ENCODE measurements at regions not wholly inside any gene's neighbourhood (a gene's known extent, or its start where the extent isn't known, plus 50 kb on each side); places are given as distances from the start of the nearest gene placed in this dataset.
"Not testable (repeated sequence)": the region's sequence is repeated elsewhere in the genome, so short reads cannot be mapped to it uniquely, and the experiment has no call there.

DNA sequence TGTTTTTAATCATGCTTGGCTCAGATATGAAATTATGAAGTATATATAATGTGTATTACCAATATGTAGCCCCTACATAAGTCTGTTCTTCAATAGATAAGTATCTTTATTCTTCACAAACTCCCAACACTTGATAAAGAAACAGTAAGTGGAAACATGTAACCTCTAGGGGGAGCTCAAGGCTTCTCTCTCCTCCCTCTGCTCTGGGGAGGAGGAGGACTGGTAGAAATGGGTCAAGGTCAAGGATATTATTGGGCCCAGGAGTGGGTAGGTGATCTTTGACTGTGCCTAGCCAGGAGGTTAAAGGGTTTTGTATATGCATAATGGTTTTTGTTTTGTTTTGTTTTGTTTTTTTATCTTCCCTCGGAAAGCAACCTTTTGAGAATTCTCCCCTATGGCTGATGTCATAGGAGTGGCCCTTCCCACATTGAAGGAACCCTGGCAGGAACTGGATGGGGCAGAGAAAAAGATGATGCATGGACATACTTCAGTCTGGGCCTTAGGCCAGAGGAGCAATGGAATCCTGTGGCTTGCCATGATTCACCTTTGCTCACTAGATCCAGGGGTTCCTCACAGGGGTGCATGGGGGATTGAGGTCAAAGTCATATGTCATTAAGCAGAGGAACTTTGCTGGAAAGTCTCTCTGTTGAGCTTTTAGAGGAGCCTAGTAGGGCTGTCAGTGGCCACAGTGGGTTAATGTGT is 460.3 kb downstream of the MID1IP1 start:
- in situ Hi-C loops (cut with MboI; ENCODE audit: low sequenced_read_pairs) = no loop called here

DNA sequence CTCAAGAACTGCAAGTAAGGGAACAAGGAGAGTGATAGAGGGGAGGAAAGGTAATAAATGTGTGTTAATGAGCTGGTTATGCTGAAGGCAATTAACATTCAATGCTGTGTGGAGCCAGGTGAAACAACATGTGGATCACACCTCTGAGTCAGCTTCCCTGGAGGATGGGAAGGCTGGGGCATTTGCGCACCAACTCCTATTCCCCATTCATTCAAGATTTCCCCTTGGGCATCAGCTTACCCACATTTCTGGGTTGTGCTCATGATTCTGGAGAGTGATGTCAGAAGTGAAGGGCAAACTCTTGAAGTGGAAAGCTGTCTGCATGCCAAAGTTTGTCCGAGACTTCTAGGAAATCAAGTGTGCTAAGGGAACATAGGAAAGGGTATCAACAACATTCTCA is 461.4 kb downstream of the MID1IP1 start:
- in situ Hi-C loops (cut with MboI; ENCODE audit: low sequenced_read_pairs) = no loop called here

DNA sequence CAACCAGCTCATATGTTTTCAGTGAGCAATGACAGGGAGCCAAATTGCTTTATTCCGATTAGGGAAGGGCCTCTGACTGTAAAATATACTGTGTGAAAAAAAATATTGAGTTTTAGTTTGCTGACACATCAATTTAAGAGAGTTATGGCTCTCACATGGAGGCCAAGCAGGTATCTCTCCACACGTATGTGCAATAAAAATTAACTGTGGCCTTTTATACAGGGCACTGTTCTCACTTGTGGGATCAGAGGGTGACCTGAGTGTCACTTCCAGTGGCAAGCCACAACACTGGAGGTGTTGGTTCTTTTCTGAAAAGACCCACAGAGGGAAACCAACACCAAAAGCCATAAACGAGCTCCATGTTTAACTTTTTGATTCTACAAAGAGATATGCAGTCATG is 462.8 kb downstream of the MID1IP1 start:
- in situ Hi-C loops (cut with MboI; ENCODE audit: low sequenced_read_pairs) = no loop called here

DNA sequence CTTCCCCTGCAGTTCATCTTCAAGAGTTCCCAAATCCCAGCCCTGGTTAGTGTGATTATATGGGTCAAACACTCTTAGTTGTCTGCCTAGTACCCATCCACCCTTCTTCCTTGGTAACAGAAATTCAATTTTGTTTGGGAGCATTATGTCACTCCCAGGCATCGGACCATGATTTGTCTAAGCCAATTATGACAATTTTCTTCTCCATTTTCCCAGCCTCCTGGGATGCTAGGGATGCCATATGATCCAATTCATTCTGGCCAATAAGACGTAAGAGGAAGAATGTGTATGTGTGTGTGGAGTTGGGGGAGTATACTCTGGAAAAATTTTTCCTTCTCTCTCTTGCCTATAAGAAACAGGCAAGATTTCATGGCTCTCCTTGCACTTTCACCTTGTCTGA is 465.9 kb downstream of the MID1IP1 start:
- in situ Hi-C loops (cut with MboI; ENCODE audit: low sequenced_read_pairs) = no loop called here

DNA sequence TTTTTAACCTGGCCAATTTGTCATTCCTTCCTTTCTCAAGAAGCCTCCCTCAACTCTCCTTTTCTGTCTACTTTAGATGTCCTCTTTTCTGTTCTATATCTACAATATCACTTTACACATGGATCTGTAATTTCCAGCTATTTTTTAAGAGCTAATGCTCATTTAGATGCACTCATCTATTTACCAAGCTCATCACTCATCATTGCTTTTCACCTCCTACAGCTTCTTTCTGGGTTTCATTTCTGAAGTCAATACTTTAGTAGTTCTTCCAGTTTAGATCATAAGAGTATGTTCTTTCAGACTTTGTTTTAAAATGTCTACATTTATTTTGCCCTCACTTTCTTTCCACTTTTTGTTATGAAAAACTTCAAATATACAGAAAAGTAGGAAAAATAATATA is 466.9 kb downstream of the MID1IP1 start:
- in situ Hi-C loops (cut with MboI; ENCODE audit: low sequenced_read_pairs) = no loop called here

DNA sequence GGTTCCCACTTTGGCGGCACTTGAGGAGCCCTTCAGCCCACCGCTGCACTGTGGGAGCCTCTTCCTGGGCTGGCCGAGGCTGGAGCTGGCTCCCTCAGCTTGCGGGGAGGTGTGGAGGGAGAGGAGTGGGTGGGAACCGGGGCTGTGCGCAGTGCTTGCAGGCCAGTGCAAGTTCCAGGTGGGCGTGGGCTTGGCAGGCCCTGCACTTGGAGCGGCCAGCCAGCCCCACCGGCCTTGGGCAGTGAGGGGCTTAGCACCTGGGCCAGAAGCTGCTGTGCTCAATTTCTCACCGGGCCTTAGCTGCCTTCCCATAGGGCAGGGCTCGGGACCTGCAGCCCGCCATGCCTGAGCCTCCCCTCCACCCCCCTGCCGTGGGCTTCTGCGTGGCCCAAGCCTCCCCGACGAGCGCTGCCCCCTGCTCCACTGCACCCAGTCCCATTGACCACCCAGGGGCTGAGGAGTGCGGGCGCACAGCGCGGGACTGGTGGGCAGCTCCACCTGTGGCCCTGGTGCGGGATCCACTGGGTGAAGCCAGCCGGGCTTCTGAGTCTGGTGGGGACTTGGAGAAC is 474.3 kb downstream of the MID1IP1 start:
- in situ Hi-C loops (cut with MboI; ENCODE audit: low sequenced_read_pairs) = no loop called here

DNA sequence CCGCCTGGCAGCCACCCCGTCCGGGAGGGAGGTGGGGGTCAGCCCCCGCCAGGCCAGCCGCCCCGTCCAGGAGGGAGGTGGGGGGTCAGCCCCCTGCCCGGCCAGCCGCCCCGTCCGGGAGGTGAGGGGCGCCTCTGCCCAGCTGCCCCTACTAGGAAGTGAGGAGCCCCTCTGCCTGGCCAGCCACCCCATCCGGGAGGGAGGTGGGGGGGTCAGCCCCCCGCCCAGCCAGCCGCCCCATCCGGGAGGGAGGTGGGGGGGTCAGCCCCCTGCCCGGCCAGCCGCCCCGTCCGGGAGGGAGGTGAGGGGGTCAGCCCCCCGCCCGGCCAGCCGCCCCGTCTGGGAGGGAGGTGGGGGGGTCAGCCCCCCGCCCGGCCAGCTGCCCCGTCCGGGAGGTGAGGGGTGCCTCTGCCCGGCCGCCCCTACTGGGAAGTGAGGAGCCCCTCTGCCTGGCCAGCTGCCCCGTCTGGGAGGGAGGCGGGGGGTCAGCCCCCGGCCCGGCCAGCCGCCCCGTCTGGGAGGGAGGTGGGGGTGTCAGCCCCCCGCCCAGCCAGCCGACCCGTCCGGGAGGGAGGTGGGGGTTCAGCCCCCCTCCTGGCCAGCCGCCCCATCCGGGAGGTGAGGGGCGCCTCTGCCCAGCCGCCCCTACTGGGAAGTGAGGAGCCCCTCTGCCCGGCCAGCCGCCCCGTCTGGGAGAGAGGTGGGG is 476.6 kb downstream of the MID1IP1 start:
- in situ Hi-C loops (cut with MboI; ENCODE audit: low sequenced_read_pairs) = not testable (repeated sequence)

DNA sequence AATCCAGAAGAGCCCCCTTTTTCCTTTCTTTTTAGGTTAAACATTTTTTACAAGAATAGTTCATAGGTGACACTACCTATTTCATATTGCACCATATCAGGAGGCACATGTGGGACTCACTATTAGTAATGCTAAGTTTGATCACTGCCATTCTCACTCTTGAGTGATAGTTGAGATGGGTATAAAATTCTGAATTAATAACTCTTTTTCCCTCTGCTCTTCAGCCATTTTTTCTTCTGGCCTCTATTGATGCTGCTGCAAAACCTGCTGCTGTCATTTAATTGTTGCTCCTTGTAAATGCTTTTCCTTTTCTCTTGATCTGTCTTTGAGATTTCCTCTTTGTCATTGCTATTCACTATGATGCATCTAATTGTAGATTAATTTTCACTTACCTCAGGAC is 482.0 kb downstream of the MID1IP1 start:
- in situ Hi-C loops (cut with MboI; ENCODE audit: low sequenced_read_pairs) = no loop called here

DNA sequence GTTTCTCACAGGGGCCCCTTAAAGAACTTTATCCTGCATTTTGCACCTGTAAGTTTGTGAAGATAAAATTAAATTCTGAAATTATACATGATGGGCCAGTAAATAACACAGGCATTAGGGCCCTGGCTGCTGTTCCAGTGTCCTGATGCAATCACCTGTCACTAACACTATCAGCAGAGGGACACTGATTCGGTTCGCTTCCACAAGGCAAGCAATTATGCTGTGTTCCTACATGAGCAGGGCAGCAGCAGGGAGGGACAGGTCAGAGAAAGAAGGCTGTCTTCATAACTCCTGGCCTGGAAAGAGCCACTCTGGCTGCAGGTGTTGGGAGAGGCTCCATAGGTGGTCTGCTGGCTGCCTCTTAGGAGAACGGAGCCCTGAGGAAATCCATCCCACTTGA is 487.3 kb downstream of the MID1IP1 start:
- in situ Hi-C loops (cut with MboI; ENCODE audit: low sequenced_read_pairs) = no loop called here

DNA sequence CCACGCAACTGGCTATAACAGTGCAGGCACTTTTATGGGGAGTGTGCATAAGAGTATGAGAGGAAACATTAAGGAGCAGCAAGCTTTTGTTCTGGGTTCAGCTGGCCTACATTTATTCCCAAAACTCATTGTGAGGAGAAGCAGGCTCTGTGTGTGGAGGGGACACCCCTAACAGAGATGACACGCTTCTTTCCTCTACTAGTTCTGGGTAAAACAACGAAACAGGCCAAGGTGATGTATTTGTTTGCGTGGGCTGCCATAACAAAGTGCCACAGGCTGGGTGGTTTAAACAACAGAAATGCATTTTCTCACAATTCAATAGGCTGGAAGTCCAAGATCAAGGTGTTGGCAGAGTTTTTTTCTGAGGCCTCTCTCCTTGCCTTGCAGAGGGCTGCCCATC is 488.6 kb downstream of the MID1IP1 start:
- in situ Hi-C loops (cut with MboI; ENCODE audit: low sequenced_read_pairs) = no loop called here

DNA sequence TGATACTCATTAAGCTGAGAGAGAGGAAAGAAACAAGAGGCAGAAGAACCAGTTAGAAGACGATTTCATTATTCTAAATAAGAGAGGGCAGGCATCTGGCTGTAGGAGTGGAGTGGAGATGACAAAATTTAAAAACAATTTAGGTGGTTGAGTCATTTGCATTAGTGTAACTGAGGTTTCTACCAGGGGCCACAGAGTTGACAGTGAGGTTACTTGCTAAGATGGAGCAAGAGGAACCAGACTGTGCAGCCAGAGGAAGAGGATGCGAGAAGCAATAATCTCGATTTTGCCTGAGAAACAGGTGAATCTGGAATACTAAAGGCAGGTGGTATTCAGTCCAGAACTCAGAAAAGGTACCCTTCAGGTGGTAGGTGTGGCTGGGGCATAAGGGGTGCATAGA is 491.9 kb downstream of the MID1IP1 start:
- in situ Hi-C loops (cut with MboI; ENCODE audit: low sequenced_read_pairs) = no loop called here

DNA sequence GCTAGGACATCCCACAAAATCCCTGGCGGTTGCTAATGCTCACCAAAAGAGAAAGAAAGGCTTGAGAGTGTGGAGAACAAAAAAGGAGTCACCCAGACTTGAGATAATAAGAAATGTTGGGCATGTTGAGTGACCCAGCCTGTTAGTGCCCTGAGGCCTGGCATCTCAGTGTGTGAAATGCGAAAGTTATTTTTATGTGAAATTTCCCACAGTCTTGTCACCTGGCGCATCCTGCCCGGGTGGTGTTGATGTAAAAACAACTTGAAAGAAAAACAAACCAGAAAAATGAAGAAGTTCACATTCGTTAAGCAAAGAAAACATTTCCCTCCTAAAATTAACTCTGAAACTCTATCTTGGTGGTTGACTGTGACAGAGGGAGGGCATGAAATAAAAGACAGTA is 495.2 kb downstream of the MID1IP1 start:
- in situ Hi-C loops (cut with MboI; ENCODE audit: low sequenced_read_pairs) = no loop called here

DNA sequence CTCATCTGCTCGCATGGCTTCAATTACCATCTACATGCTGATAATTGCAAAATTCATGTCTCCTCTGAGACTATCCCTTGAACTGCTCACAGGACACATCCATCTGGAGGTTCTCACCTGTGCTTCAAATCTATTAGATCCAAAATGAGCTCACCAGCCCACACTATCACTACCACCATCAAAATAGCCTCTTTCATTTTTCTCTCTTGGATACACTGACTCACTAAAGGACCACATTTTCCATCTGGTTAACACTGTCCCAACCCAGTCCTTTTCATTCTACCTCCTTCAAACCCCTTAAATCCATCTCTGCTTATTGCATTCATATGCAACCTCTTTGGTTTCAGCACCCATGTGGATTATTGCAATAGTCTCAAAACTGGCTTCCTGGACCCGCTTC is 497.6 kb downstream of the MID1IP1 start:
- in situ Hi-C loops (cut with MboI; ENCODE audit: low sequenced_read_pairs) = no loop called here

DNA sequence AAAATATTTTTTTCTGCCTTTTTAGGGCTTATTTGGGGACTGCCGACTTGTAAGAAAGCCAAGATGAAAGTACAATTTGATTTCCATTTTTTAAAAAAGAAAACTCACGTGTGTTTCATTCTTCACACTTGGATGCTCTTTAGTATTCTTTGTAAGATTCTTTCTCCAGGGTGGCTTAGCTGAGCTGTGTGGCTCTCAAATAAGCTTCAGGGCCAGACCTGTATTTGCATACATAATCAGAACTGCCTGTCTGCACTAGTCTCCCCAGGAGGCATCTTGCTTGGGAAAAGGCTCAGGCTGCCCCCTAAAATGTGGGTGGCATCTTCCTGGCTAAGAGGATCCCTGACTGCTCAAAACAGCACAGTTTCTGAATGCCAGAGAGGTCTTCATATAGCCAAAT is 498.4 kb downstream of the MID1IP1 start:
- in situ Hi-C loops (cut with MboI; ENCODE audit: low sequenced_read_pairs) = no loop called here

DNA sequence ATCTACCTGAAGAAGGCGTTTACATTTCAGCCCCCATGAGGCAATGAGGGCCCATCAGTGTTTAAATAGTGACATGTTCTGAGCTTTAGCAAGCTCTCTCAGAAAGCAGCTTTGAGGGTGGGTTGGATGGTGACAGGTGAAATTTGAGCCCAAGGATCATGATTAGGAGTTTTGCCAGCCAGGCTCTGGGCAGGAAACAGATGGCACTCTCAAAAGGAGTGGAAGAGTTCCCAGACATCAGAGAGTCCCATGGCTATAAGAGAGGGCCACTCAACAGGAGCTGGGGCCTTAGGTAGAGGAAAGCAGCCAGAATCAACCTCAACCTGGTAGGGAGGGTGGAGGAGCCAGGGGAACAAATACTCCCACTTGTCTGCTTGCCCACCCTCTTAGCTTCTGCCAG is 499.8 kb downstream of the MID1IP1 start:
- in situ Hi-C loops (cut with MboI; ENCODE audit: low sequenced_read_pairs) = no loop called here

DNA sequence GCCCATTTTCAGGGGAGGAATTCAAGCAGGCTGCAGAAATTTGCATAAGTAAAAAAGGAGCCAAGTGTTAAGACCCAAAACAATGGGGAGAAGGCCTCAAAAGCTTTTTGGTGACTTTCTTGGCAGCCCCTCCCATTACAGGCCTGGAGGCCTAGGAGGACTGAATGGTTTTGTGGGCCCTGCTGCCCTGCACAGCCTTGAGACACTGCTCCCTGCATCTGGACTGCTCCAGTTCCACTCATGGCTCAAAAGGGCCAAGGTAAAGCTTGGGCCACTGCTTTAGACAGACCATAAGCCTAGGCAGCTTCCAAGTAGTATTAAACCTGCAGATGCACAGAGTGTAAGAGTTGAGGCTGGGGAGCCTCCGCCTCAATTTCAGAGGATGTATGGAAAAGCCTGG is 501.6 kb downstream of the MID1IP1 start:
- in situ Hi-C loops (cut with MboI; ENCODE audit: low sequenced_read_pairs) = no loop called here

DNA sequence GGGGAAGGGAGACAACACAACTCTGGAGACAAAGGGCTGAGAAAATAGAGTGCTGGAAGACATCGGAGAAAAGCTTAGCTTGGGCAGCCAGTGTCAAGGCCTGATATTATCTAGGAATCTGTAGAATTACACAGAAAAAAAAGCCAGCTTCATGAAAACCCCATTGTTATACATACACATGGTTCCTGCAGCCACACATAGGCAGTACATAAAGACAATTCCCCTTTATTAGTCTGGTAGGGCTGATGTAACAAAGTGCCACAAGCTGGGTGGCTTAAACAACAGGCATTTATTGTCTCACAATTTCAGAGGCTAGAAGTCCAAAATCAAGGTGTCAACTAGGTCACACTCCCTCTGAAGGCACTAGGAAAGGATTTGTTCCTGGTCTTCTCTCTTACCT is 503.5 kb downstream of the MID1IP1 start:
- in situ Hi-C loops (cut with MboI; ENCODE audit: low sequenced_read_pairs) = no loop called here

DNA sequence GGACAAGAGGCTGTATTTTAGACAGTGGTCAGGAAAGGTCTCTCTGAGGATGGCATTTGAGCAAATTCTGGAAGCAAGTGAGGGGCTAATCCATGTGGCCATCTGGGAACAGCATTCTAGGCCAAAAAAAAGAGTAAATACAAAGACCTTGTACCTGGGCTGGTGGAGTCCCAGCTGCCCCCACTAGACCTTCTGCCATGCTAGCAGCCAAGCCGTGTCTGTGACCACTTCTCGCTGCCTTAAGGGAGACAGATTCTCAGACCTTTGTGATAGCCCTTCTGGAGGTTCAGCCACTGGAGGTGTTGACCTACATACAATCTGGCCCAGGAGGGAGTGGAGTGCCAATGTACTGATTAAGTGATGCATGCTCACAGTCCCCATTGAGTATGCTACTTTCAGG is 506.2 kb downstream of the MID1IP1 start:
- in situ Hi-C loops (cut with MboI; ENCODE audit: low sequenced_read_pairs) = no loop called here

DNA sequence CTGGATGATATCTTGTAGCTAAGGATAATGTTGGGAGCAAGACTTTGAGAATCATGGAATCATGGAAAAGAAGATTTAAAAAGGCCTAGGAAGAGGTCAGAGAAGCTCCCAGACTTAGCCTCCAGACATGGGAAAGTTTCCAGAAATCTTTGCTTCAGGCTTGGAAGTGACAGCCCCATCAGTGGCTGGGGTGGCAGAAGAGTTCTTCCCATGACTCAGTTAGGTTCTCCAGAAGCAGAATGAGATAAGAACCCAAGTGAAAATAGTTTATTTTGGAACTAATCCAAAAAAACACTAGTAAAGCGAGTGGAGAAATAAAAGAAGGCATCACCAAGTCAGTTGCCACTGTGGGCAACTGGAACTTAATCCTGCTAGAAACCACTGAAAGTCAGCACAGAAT is 506.9 kb downstream of the MID1IP1 start:
- in situ Hi-C loops (cut with MboI; ENCODE audit: low sequenced_read_pairs) = no loop called here

DNA sequence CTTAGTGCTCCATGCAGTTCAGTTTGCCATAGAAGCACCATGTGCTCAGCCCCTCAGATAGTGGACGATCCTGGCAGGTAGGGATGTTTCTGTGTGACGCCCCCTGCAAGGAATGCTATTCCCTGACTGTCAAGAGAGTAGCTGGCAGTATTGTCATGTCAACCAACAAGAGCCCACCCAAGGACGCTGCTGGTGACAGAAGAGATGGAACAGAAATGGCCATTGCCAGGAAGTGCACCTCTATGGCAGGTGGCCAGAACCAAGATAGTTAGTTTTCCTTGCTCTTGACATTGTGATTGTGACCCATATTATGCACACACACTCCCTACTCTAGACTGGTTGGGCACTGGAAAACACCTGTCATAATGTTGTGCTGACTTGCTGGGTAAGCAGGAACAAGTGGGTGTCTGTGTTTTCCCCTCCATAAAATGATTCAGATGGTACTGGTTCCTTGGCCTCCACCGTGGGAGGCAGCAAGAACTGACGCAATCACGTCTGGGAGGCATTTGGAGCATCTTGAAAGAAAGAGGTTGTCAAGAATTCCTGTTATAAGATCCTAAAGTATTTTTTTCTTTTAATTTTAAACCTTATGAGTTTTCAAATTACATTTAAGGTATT is 507.9 kb downstream of the MID1IP1 start:
- in situ Hi-C loops (cut with MboI; ENCODE audit: low sequenced_read_pairs) = no loop called here

DNA sequence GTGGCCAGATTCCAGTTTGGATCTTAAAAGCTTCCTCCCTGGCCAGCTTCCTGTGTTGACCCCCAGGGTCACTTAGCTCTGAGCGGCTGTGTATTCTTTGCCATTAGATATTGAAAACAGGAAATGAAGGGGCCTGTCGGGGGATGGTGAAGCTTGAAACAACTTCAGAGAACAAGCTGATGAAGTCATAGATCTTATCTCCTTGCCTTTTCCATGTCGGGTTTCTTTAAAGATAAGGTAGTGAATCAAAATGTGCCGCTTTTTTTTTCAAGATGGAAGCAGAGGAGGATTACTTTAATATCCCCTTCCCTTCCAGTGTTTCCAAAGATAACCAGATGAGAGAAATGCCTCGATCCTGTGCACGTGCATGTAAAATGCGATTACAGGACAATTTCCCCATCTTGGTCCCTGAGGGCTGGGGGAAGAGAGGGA is 508.5 kb downstream of the MID1IP1 start:
- in situ Hi-C loops (cut with MboI; ENCODE audit: low sequenced_read_pairs) = no loop called here

DNA sequence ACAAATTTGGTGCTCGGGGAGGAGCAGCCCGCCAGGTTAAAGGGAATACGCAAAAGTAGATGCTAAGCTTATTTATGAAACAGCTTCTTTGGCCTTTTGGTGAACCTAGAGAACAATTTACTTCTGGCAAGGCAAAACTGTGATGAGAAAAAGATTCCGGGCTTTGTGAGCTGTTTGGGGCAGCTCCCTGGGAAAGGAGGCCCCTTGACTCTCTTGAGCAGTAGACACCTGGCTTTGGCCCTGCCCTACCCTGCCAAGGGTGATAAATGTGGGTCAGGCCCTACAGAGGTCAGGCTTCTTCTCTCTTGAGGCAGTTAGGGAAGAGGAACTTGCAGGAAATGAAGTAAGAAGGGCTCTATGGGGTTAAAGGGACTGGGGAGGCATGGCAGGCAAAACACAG is 509.6 kb downstream of the MID1IP1 start:
- in situ Hi-C loops (cut with MboI; ENCODE audit: low sequenced_read_pairs) = no loop called here

All from HL-60/S4 treated with retinoic acid at 250 ng/mL for 4 days and 3 days (cell line).